Lung (tissue), 11 donors: ENCODE measurements at regions not wholly inside any gene's neighbourhood (a gene's known extent, or its start where the extent isn't known, plus 50 kb on each side); places are given as distances from the start of the nearest gene placed in this dataset.

ENCODE experiments used
- ATAC-seq: fragments of 200-7000 bp; cut with Tn5 transposase; one replicate; pipeline ENCODE4 v1.9.1; 2020; ENCODE audit warnings: moderate number of reproducible peaks; ENCODE audit not compliant: insufficient read depth, low FRiP score
- DNase-seq, 3 donors: peaks; one replicate each; pipeline ENCODE4 v3.0.0-alpha.2; 2013 to 2017
- H3K27ac ChIP-seq, 2 donors: one replicate each; pipeline ENCODE4 v1.5.1; 2013; ENCODE audit warnings: mild to moderate bottlenecking in 2 of 2, moderate library complexity in 2 of 2, control low read depth in 1 of 2, inconsistent platforms in 1 of 2, low read depth in 1 of 2, low read length in 1 of 2
- H3K27me3 ChIP-seq, 3 donors: one replicate each; pipeline ENCODE4 v1.5.1; 2013; ENCODE audit warnings: low read length in 2 of 3; ENCODE audit not compliant: control insufficient read depth in 3 of 3, insufficient read depth in 3 of 3
- H3K36me3 ChIP-seq, 4 donors: one replicate each; pipeline ENCODE4 v1.5.1; 2013; ENCODE audit warnings: low read length in 4 of 4, mild to moderate bottlenecking in 1 of 4, moderate library complexity in 1 of 4; ENCODE audit not compliant: control insufficient read depth in 4 of 4, insufficient read depth in 4 of 4
- H3K4me1 ChIP-seq, 5 donors: one replicate each; pipeline ENCODE4 v1.5.1; 2013; ENCODE audit warnings: low read length in 5 of 5, mild to moderate bottlenecking in 2 of 5, moderate library complexity in 1 of 5; ENCODE audit not compliant: control insufficient read depth in 5 of 5, insufficient read depth in 5 of 5
- H3K4me3 ChIP-seq: one replicate; pipeline ENCODE4 v1.5.1; 2013; ENCODE audit warnings: mild to moderate bottlenecking, control low read depth, moderate library complexity
- H3K9ac ChIP-seq, 2 donors: one replicate each; pipeline ENCODE4 v1.5.1; 2013; ENCODE audit warnings: low read length in 2 of 2, control low read depth in 1 of 2; ENCODE audit not compliant: insufficient read depth in 1 of 2
- H3K9me3 ChIP-seq, 4 donors: one replicate each; pipeline ENCODE4 v1.5.1; 2013; ENCODE audit warnings: low read length in 3 of 4, mild to moderate bottlenecking in 1 of 4, moderate library complexity in 1 of 4; ENCODE audit not compliant: control insufficient read depth in 4 of 4, insufficient read depth in 3 of 4
- WGBS, 2 donors: extraction: QIAGEN DNeasy Blood & Tissue Kit; methylation state at CpG; one replicate each; pipeline ENCODE4 v1.1.7; 2013; 5-methylcytosine and 5-hydroxymethylcytosine counted together
- TF ChIP-seq, protein P1 (sequence below): IDR thresholded peaks from 2 replicates; pipeline ENCODE4 v1.5.1; 2012; ENCODE audit warnings: mild to moderate bottlenecking; ENCODE audit errors: control extremely low read depth, extremely low read depth
- donor health status: control.
- donor health status: control.
- donor health status: Bipolar disorder and iron deficiency.
- donor health status: healthy.
- donor health status: DM: yes; HTN: yes; CAD: no.

- no peaks in the 10 kb centered on the region for H3K36me3 ChIP-seq
- H3K9ac ChIP-seq = no peak overlapping the region
- ATAC-seq (no peak), DNase-seq (peak in 2 of 3 donors; percentile 82 to 83)
- H3K9me3 ChIP-seq = no peaks in the 10 kb centered on the region
- TF ChIP-seq, protein P1, sequence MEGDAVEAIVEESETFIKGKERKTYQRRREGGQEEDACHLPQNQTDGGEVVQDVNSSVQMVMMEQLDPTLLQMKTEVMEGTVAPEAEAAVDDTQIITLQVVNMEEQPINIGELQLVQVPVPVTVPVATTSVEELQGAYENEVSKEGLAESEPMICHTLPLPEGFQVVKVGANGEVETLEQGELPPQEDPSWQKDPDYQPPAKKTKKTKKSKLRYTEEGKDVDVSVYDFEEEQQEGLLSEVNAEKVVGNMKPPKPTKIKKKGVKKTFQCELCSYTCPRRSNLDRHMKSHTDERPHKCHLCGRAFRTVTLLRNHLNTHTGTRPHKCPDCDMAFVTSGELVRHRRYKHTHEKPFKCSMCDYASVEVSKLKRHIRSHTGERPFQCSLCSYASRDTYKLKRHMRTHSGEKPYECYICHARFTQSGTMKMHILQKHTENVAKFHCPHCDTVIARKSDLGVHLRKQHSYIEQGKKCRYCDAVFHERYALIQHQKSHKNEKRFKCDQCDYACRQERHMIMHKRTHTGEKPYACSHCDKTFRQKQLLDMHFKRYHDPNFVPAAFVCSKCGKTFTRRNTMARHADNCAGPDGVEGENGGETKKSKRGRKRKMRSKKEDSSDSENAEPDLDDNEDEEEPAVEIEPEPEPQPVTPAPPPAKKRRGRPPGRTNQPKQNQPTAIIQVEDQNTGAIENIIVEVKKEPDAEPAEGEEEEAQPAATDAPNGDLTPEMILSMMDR = no peak
- H3K27me3 ChIP-seq = no peaks in the 10 kb centered on the region
- no peak overlapping the region for H3K27ac ChIP-seq
- no peak overlapping the region for H3K4me3 ChIP-seq
- 34 to 68% methylated on average over 1 of the region's 1 CpG for WGBS, 2 donors
- H3K4me1 ChIP-seq = peaks cover 0 to 28% (median 0%) of the 10 kb centered on the region in 5 donors
These were observed 110.2 kb downstream of the ALX1 start for GRCh38 chr12:85390266-85390665.

- H3K9ac ChIP-seq = no peak overlapping the region
- no peak for DNase-seq
- H3K4me3 ChIP-seq = no peak overlapping the region
- H3K36me3 ChIP-seq = no peaks in the 10 kb centered on the region
- H3K9me3 ChIP-seq = no peaks in the 10 kb centered on the region
- H3K27ac ChIP-seq = no peak overlapping the region
- H3K4me1 ChIP-seq = peaks cover 0 to 28% (median 0%) of the 10 kb centered on the region in 5 donors
- TF ChIP-seq, protein P1 = no peak
- WGBS, 2 donors = 87 to 93% methylated on average over 1 of the region's 1 CpG
- H3K27me3 ChIP-seq = no peaks in the 10 kb centered on the region
- no peak for ATAC-seq
These were observed 112.5 kb downstream of the ALX1 start for GRCh38 chr12:85392508-85392907.

DNA sequence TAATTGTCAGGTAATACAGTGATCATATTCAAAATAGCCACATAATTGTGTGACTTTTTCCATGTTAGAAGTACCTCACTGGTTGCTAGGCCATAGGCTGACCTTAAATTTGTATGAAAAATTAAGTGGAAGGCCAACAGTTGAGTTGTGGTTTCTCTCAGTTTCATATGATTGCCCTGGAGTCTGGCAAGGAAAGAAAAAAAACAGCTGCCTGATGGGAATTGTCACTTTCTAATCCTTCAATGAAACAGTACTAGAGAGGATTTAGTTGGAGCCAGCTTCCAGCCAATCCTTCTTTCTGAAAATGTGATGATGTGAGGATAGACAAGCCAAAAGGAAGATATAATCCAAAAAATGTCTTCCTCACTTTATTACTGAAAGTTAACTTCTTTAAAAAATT is 113.6 kb downstream of the ALX1 start:
- H3K9me3 ChIP-seq = no peaks in the 10 kb centered on the region
- H3K27me3 ChIP-seq = no peaks in the 10 kb centered on the region
- H3K4me1 ChIP-seq = peaks cover 0 to 28% (median 0%) of the 10 kb centered on the region in 5 donors
- ATAC-seq (no peak), DNase-seq (peak; percentile 31 to 89 (median 87))
- no peak overlapping the region for H3K4me3 ChIP-seq
- no peak overlapping the region for H3K27ac ChIP-seq
- no peak overlapping the region for H3K9ac ChIP-seq
- TF ChIP-seq, protein P1 = no peak
- H3K36me3 ChIP-seq = no peaks in the 10 kb centered on the region

DNA sequence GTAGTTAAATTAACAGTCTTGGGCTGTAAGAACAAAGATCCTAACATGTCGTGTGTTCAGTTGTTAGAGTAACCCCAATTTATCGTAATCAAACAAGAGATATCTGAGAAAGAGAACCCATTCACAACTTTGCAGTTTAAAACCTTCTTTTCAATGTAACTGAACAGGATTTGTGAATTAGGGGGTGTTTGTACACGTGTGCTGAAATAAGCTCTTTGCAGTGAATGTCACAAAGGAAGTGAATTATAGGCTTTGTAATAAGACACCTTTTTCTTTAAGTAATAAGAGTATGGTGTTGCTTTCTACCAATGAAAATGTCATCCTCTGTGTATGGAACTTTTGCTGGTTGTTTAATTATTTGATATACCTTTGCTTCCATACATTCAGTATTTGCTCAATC is 114.0 kb downstream of the ALX1 start:
- ATAC-seq = no peak
- TF ChIP-seq, protein P1 = no peak
- 68 to 79% methylated on average over 3 of the region's 3 CpGs for WGBS, 2 donors
- no peaks in the 10 kb centered on the region for H3K27me3 ChIP-seq
- peaks cover 0 to 28% (median 0%) of the 10 kb centered on the region in 5 donors for H3K4me1 ChIP-seq
- H3K36me3 ChIP-seq = no peaks in the 10 kb centered on the region
- DNase-seq = peak in 2 of 3 donors; percentile 68 to 70
- no peak overlapping the region for H3K9ac ChIP-seq
- no peak overlapping the region for H3K27ac ChIP-seq
- no peaks in the 10 kb centered on the region for H3K9me3 ChIP-seq
- H3K4me3 ChIP-seq = no peak overlapping the region
